B cell (primary cell): ENCODE measurements at regions not wholly inside any gene's neighbourhood (a gene's known extent, or its start where the extent isn't known, plus 50 kb on each side); places are given as distances from the start of the nearest gene placed in this dataset.

Experiments used
- ATAC-seq: fragments of 200-7000 bp; cut with Tn5 transposase; one replicate; pipeline ENCODE4 v1.10.0; 2021; ENCODE audit warnings: low read depth, mild to moderate bottlenecking, moderate number of reproducible peaks, moderate library complexity
- CTCF ChIA-PET: fragments of 350-600 bp; sonication (Branson Sonifier 250); formaldehyde crosslinking; loops from one replicate; lab custom pipeline; 2021; ENCODE audit warnings: antibody characterized with exemption, inconsistent platforms; lab: Charles Lee
- POLR2A ChIA-PET: fragments of 350-600 bp; sonication (Branson Sonifier 250); formaldehyde crosslinking; loops from one replicate; lab custom pipeline; 2021; ENCODE audit warnings: antibody characterized with exemption; lab: Charles Lee
- DNase-seq: peaks from one replicate; pipeline ENCODE4 v3.0.0; 2013
- H2AFZ ChIP-seq: 2 replicates; pipeline ENCODE4 v1.6.1; 2012; ENCODE audit warnings: mild to moderate bottlenecking, low read depth, low read length; ENCODE audit not compliant: insufficient read depth, poor library complexity, severe bottlenecking
- H3K27ac ChIP-seq, 2 donors: 1 replicate in 1 of 2; 2 replicates in 1 of 2; pipeline ENCODE4 v1.5.1; 2012 to 2013; ENCODE audit warnings: low read length in 2 of 2, mild to moderate bottlenecking in 2 of 2, moderate library complexity in 1 of 2
- H3K27me3 ChIP-seq, 4 experiments: fragments of 200-600 bp in 1 of 4; sonication (generic) in 1 of 4; replicated peaks in 1 of 4; 1 replicate in 2 of 4; 2 replicates in 2 of 4; pipeline versions ENCODE4 v1.6.1 to v1.7.0; 2013 to 2016; ENCODE audit warnings: low read length in 3 of 4, mild to moderate bottlenecking in 2 of 4, mixed read lengths in 1 of 4, moderate library complexity in 1 of 4; ENCODE audit not compliant: insufficient read depth in 4 of 4, control insufficient read depth in 3 of 4; ENCODE audit errors: control extremely low read depth in 1 of 4
- H3K36me3 ChIP-seq, 2 experiments: replicated peaks in 1 of 2; 1 replicate in 1 of 2; 2 replicates in 1 of 2; pipeline versions ENCODE4 v1.6.1 to v1.7.1; 2013; ENCODE audit warnings: low read length in 1 of 2; ENCODE audit not compliant: insufficient read depth in 2 of 2, control insufficient read depth in 1 of 2; ENCODE audit errors: control extremely low read depth in 1 of 2, extremely low read depth in 1 of 2
- H3K4me1 ChIP-seq, 2 donors: fragments of 200-600 bp in 1 of 2; sonication (generic) in 1 of 2; 1 replicate in 1 of 2; 2 replicates in 1 of 2; pipeline versions ENCODE4 v1.5.1 to v1.6.1; 2013 to 2017; ENCODE audit warnings: low read length in 2 of 2; ENCODE audit not compliant: control insufficient read depth in 2 of 2, insufficient read depth in 2 of 2
- H3K4me2 ChIP-seq: replicated peaks from 2 replicates; pipeline ENCODE3; 2012; ENCODE audit warnings: mild to moderate bottlenecking, low read depth, low read length; ENCODE audit not compliant: poor library complexity, severe bottlenecking
- H3K4me3 ChIP-seq, 5 experiments: fragments of 200-600 bp in 1 of 5; sonication (generic) in 1 of 5; 1 replicate in 3 of 5; 2 replicates in 2 of 5; pipeline versions ENCODE4 v1.5.1 to v1.7.0; 2011 to 2016; ENCODE audit warnings: low read length in 4 of 5, mild to moderate bottlenecking in 4 of 5, low read depth in 2 of 5, control low read depth in 1 of 5, moderate library complexity in 1 of 5; ENCODE audit not compliant: insufficient read depth in 1 of 5; ENCODE audit errors: control extremely low read depth in 1 of 5, extremely low read depth in 1 of 5
- H3K79me2 ChIP-seq: fragments of 200-600 bp; sonication (generic); one replicate; pipeline ENCODE4 v1.6.0; 2016; ENCODE audit warnings: low read length; ENCODE audit not compliant: control insufficient read depth, insufficient read depth
- H3K9ac ChIP-seq: fragments of 200-600 bp; sonication (generic); 2 replicates; pipeline ENCODE4 v1.6.1; 2017; ENCODE audit warnings: mild to moderate bottlenecking, low read length, moderate library complexity
- H3K9me3 ChIP-seq, 3 donors: one replicate each; pipeline versions ENCODE4 v1.6.1 to v1.7.1; 2013; ENCODE audit warnings: low read length in 2 of 3; ENCODE audit not compliant: control insufficient read depth in 2 of 3, insufficient read depth in 1 of 3; ENCODE audit errors: control extremely low read depth in 1 of 3
- H4K20me1 ChIP-seq: 2 replicates; pipeline ENCODE4 v1.6.0; 2012; ENCODE audit warnings: mild to moderate bottlenecking, low read length; ENCODE audit not compliant: insufficient read depth, control insufficient read depth, poor library complexity, severe bottlenecking
- H3K27ac Mint-ChIP-seq: one replicate; pipeline ENCODE4 v1.8.0; 2021; ENCODE audit warnings: mixed read lengths
- H3K27me3 Mint-ChIP-seq: one replicate; pipeline ENCODE4 v1.8.0; 2021; ENCODE audit warnings: mixed read lengths
- H3K4me1 Mint-ChIP-seq: one replicate; pipeline ENCODE4 v1.8.0; 2021; ENCODE audit warnings: mixed read lengths
- H3K4me3 Mint-ChIP-seq: one replicate; pipeline ENCODE4 v1.8.0; 2021; ENCODE audit warnings: mixed read lengths
- H3K9me3 Mint-ChIP-seq: one replicate; pipeline ENCODE4 v1.8.0; 2022; ENCODE audit warnings: mixed read lengths; ENCODE audit not compliant: insufficient read depth
- EZH2 ChIP-seq: IDR thresholded peaks from 2 replicates; pipeline ENCODE4 v1.6.1; 2012; ENCODE audit warnings: borderline replicate concordance, low read depth, mild to moderate bottlenecking, moderate library complexity, low read length; ENCODE audit not compliant: insufficient read depth, poor library complexity, severe bottlenecking
- WGBS: methylation state at CpG from one replicate; pipeline ENCODE4 v1.1.5; 2013; ENCODE audit warnings: missing lambda C conversion rate; ENCODE audit not compliant: insufficient coverage; 5-methylcytosine and 5-hydroxymethylcytosine counted together
- intact Hi-C: fragments of 100-400 bp; cut with micrococcal nuclease; formaldehyde crosslinking; loops from one replicate; pipeline ENCODE4 v1.10.0; 2022
- TF ChIP-seq, protein P1 (sequence below): fragments of 200-600 bp; IDR thresholded peaks from one replicate; pipeline ENCODE4 v1.8.0; 2022; ENCODE audit warnings: antibody characterized with exemption, mild to moderate bottlenecking

DNA sequence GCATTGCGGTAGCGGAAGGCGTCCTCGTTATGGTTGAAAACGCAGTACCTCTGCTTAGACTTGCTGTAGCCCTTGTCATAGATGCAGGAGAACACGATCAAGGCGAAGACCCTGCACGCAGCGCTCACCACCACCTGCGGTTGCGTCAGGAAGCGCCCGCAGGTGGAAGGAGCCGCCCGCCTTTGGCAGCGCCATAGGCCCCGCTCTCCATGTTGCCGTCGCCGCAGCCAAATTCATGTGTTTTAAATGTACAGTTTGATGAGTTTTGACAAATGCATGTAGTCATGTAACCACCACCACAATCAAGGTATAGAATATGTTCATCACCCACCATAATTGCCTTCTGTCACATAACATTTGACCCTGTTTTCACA is 84.9 kb upstream of the CEP78 start:
- DNase-seq: no peak
- Mint-ChIP-seq H3K27me3 (peaks cover 12% of the 10 kb centered on the region), H3K4me3 (no peak overlapping the region), H3K27ac (no peak overlapping the region), H3K4me1 (peaks cover 6% of the 10 kb centered on the region), H3K9me3 (no peaks in the 10 kb centered on the region)
- no peak overlapping the region for H3K4me3 ChIP-seq
- no peaks in the 10 kb centered on the region for H3K36me3 ChIP-seq
- H3K79me2 ChIP-seq: no peaks in the 10 kb centered on the region
- H3K27ac ChIP-seq: no peak overlapping the region
- H3K9ac ChIP-seq: no peak overlapping the region
- H3K27me3 ChIP-seq: no peaks in the 10 kb centered on the region
- no peaks in the 10 kb centered on the region for H4K20me1 ChIP-seq
- TF ChIP-seq, protein P1, sequence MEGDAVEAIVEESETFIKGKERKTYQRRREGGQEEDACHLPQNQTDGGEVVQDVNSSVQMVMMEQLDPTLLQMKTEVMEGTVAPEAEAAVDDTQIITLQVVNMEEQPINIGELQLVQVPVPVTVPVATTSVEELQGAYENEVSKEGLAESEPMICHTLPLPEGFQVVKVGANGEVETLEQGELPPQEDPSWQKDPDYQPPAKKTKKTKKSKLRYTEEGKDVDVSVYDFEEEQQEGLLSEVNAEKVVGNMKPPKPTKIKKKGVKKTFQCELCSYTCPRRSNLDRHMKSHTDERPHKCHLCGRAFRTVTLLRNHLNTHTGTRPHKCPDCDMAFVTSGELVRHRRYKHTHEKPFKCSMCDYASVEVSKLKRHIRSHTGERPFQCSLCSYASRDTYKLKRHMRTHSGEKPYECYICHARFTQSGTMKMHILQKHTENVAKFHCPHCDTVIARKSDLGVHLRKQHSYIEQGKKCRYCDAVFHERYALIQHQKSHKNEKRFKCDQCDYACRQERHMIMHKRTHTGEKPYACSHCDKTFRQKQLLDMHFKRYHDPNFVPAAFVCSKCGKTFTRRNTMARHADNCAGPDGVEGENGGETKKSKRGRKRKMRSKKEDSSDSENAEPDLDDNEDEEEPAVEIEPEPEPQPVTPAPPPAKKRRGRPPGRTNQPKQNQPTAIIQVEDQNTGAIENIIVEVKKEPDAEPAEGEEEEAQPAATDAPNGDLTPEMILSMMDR: no peak
- no peak for TF ChIP-seq EZH2
- no peak overlapping the region for H2AFZ ChIP-seq
- no peak for ATAC-seq
- ChIA-PET POLR2A (no interaction called here), CTCF (no interaction called here)
- peaks cover 0 to 8% of the 10 kb centered on the region in 2 donors for H3K4me1 ChIP-seq
- H3K9me3 ChIP-seq: peaks cover 0 to 14% (median 0%) of the 10 kb centered on the region in 3 donors
- 95% methylated on average over 16 of the region's 20 CpGs for WGBS
- intact Hi-C loops: no loop called here
- no peak overlapping the region for H3K4me2 ChIP-seq

DNA sequence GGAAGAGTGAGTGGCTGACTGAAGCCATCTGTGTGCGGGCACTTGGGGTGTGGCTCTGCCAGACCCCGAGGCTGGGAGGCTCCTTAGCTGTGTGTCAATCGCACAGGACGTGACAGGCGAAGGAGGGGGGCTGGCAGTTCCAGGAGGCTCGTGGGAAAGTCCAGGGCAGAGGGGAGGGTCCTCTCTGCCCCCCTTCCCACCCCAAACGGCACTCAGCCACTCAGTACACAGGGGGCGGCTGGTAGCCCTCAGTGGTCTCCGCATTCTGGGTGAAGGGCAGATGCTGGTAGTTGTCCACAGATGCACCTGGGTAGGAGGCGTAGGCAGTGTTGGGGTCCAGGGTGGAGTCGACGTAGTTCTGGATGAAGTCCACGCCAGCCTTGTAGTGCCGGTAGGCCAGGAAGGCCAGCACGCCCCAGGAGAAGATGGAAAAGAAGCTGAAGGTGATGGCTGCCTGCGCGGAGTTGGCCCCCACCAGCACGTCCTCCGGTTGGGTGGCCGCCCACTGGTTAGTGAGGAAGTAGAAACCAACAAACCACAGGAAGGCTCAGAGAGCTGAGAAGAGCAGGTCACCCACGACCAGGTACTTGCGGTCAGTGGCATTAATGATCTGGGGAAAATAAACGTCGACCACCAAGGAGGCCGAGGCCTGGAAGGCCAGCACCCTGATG is 85.4 kb upstream of the CEP78 start:
- H3K4me3 ChIP-seq: no peak overlapping the region
- H3K4me1 Mint-ChIP-seq: peaks cover 6% of the 10 kb centered on the region
- intact Hi-C loops: no loop called here
- CTCF ChIA-PET: no interaction called here
- H3K4me2 ChIP-seq: peak overlapping the region; percentile 27
- DNase-seq (no peak), ATAC-seq (no peak)
- H4K20me1 ChIP-seq: no peaks in the 10 kb centered on the region
- H3K9me3 ChIP-seq: peaks cover 0 to 14% (median 0%) of the 10 kb centered on the region in 3 donors
- WGBS: 82% methylated on average over 22 of the region's 25 CpGs
- no peak overlapping the region for H3K27ac ChIP-seq
- H3K79me2 ChIP-seq: no peaks in the 10 kb centered on the region
- H3K36me3 ChIP-seq: no peaks in the 10 kb centered on the region
- H3K27ac Mint-ChIP-seq: no peak overlapping the region
- H3K4me1 ChIP-seq: peaks cover 0 to 8% of the 10 kb centered on the region in 2 donors
- H3K27me3 ChIP-seq: no peaks in the 10 kb centered on the region
- H3K9ac ChIP-seq: no peak overlapping the region
- POLR2A ChIA-PET: no interaction called here
- no peak overlapping the region for H3K4me3 Mint-ChIP-seq
- no peaks in the 10 kb centered on the region for H3K9me3 Mint-ChIP-seq
- TF ChIP-seq EZH2: no peak
- TF ChIP-seq, protein P1: no peak
- peaks cover 10% of the 10 kb centered on the region for H3K27me3 Mint-ChIP-seq
- no peak overlapping the region for H2AFZ ChIP-seq
